MCF 10A (cell line): ENCODE measurements at regions not wholly inside any gene's neighbourhood (a gene's known extent, or its start where the extent isn't known, plus 50 kb on each side); places are given as distances from the start of the nearest gene placed in this dataset.

Experiments used
- BruUV-seq: library from RNA; stranded (reverse); fragments of 400-500 nt; replicated peaks from 2 replicates; lab custom pipeline; 2021; lab: Mats Ljungman, UMichigan
- CTCF ChIA-PET: fragments of 300-600 bp; sonication (Branson Sonifier 250); formaldehyde crosslinking; extraction: SDS; loops from one replicate; lab custom pipeline; 2021; ENCODE audit warnings: antibody characterized with exemption, inconsistent platforms; lab: Yijun Ruan, JAX
- POLR2A ChIA-PET: fragments of 300-600, 350-650 bp; sonication (Branson Sonifier 250); formaldehyde crosslinking; extraction: SDS; loops from one replicate; lab custom pipeline; 2020; ENCODE audit warnings: antibody characterized with exemption, inconsistent platforms; lab: Yijun Ruan, JAX
- DNase-seq: peaks from one replicate; pipeline ENCODE4 v3.0.0-alpha.2; 2018; ENCODE audit not compliant: unreplicated experiment
- H3K27ac Mint-ChIP-seq: one replicate; pipeline ENCODE4 v1.8.0; 2022; ENCODE audit warnings: mild to moderate bottlenecking, low read depth, mixed read lengths; ENCODE audit not compliant: unreplicated experiment
- H3K27me3 Mint-ChIP-seq: one replicate; pipeline ENCODE4 v1.8.0; 2022; ENCODE audit warnings: mixed read lengths; ENCODE audit not compliant: insufficient read depth, unreplicated experiment
- H3K36me3 Mint-ChIP-seq: one replicate; pipeline ENCODE4 v1.8.0; 2022; ENCODE audit warnings: mild to moderate bottlenecking, moderate library complexity, mixed read lengths; ENCODE audit not compliant: insufficient read depth, unreplicated experiment
- H3K4me1 Mint-ChIP-seq: one replicate; pipeline ENCODE4 v1.8.0; 2022; ENCODE audit warnings: mixed read lengths; ENCODE audit not compliant: insufficient read depth, unreplicated experiment
- H3K4me3 Mint-ChIP-seq: one replicate; pipeline ENCODE4 v1.8.0; 2022; ENCODE audit warnings: mild to moderate bottlenecking, moderate library complexity, mixed read lengths; ENCODE audit not compliant: unreplicated experiment
- H3K9me3 Mint-ChIP-seq: one replicate; pipeline ENCODE4 v1.8.0; 2022; ENCODE audit warnings: mixed read lengths; ENCODE audit not compliant: unreplicated experiment
- intact Hi-C: fragments of 100-400 bp; cut with micrococcal nuclease; formaldehyde crosslinking; loops from 2 replicates; pipeline ENCODE4 v1.14.1; 2022
- TF ChIP-seq, protein P1 (sequence below): fragments of 200-600 bp; IDR thresholded peaks from one replicate; pipeline ENCODE4 v1.8.0; 2022; ENCODE audit warnings: antibody characterized with exemption, mild to moderate bottlenecking; ENCODE audit not compliant: unreplicated experiment

DNA sequence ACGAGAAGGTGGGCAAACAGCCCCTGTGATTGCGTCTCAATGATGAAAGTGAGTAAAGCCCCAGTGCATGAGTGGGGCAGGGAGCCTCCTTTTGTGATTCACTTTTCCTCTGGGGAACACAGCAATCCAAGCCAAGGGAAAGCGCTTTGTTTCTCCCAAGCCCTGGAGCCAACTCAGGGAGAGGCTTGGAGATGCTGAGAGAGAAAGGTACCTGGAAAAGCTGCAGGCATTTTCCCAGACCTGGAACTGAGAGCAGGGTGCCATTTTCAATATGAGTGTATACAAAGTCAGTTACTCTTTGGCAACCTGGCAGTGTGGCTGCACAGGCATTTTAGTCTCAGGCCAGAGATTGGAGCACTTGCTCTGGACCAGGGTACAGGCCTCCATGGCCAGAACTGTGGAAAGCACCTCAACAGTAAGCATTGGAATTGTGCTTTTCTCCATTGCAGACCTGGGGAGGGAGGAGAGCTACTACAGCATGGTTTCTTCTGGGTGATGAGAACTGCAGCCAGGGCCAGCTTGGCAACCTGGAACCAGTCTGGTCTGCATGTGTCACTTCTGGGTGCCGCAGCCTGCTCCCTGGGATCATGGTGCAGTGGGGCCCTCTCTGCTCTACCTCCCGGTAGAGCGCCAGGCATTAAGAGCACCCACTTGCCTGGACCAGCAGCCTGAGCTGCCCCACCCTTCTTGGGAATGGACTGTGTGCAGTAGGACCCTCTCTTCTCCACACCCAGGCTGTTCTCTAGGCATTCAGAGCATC is 89.0 kb upstream of the CDH5 start:
- CTCF ChIA-PET = interaction anchor here (0.6 to 5.5 kb wide), 12 partner anchors 9 to 1009 kb away, joined by 3 to 132 read pairs (median 4); no protein-coding TSS in a partner anchor
- Mint-ChIP-seq H3K4me1 (peaks cover 22% of the 10 kb centered on the region), H3K4me3 (no peak overlapping the region), H3K27me3 (peaks cover 22% of the 10 kb centered on the region), H3K27ac (no peak overlapping the region), H3K36me3 (no peaks in the 10 kb centered on the region), H3K9me3 (no peaks in the 10 kb centered on the region)
- DNase-seq = no peak
- TF ChIP-seq, protein P1, sequence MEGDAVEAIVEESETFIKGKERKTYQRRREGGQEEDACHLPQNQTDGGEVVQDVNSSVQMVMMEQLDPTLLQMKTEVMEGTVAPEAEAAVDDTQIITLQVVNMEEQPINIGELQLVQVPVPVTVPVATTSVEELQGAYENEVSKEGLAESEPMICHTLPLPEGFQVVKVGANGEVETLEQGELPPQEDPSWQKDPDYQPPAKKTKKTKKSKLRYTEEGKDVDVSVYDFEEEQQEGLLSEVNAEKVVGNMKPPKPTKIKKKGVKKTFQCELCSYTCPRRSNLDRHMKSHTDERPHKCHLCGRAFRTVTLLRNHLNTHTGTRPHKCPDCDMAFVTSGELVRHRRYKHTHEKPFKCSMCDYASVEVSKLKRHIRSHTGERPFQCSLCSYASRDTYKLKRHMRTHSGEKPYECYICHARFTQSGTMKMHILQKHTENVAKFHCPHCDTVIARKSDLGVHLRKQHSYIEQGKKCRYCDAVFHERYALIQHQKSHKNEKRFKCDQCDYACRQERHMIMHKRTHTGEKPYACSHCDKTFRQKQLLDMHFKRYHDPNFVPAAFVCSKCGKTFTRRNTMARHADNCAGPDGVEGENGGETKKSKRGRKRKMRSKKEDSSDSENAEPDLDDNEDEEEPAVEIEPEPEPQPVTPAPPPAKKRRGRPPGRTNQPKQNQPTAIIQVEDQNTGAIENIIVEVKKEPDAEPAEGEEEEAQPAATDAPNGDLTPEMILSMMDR = no peak
- BruUV-seq = no TSS peak
- intact Hi-C loops = no loop called here
- POLR2A ChIA-PET = no interaction called here

- Mint-ChIP-seq H3K27ac (no peak overlapping the region), H3K9me3 (no peaks in the 10 kb centered on the region), H3K4me1 (peaks cover 29% of the 10 kb centered on the region), H3K4me3 (no peak overlapping the region), H3K27me3 (peaks cover 16% of the 10 kb centered on the region), H3K36me3 (no peaks in the 10 kb centered on the region)
- POLR2A ChIA-PET = no interaction called here
- DNase-seq = peak; percentile 78
- CTCF ChIA-PET = interaction anchor here (0.6 to 5.5 kb wide), 27 partner anchors 8 to 1550 kb away, joined by 3 to 132 read pairs (median 4); no protein-coding TSS in a partner anchor
- TF ChIP-seq, protein P1 = peak; percentile 76
- intact Hi-C loops = loop anchor here (1.0 to 2.0 kb wide), 2 partner anchors 39 to 69 kb away; no protein-coding TSS in a partner anchor
- no TSS peak for BruUV-seq
Observed at GRCh38 chr16:66275775-66276428, 90.6 kb upstream of the CDH5 start.

- no peaks in the 10 kb centered on the region for H3K36me3 Mint-ChIP-seq
- POLR2A ChIA-PET = no interaction called here
- no peak overlapping the region for H3K27ac Mint-ChIP-seq
- intact Hi-C loops = loop anchor here (1.0 to 5.0 kb wide), 3 partner anchors 41 to 1157 kb away; no protein-coding TSS in a partner anchor
- no peaks in the 10 kb centered on the region for H3K9me3 Mint-ChIP-seq
- CTCF ChIA-PET = interaction anchor here (0.6 to 5.5 kb wide), 15 partner anchors 9 to 198 kb away, joined by 3 to 132 read pairs (median 4); no protein-coding TSS in a partner anchor
- peak; percentile 51 for DNase-seq
- TF ChIP-seq, protein P1 = peak; percentile 25
- no TSS peak for BruUV-seq
- H3K4me3 Mint-ChIP-seq = no peak overlapping the region
- H3K27me3 Mint-ChIP-seq = peaks cover 7% of the 10 kb centered on the region
- H3K4me1 Mint-ChIP-seq = peaks cover 31% of the 10 kb centered on the region
Observed at GRCh38 chr16:66274335-66275110, 92.0 kb upstream of the CDH5 start.
